ENCODE measurements at regions not wholly inside any gene's neighbourhood (a gene's known extent, or its start where the extent isn't known, plus 50 kb on each side); places are given as distances from the start of the nearest gene placed in this dataset.

GRCh38 chr3:87801409-87801808 lies 257.4 kb downstream of the CGGBP1 start:
- TF ChIP-seq ZNF274 (IDR thresholded peaks at IDR 0.05; ENCODE audit: low read depth, low read length) (no peak), SUZ12 (IDR thresholded peaks at IDR 0.05; ENCODE audit: extremely low read depth, insufficient read depth, insufficient read length) (no peak), YY1 (IDR thresholded peaks at IDR 0.05; ENCODE audit: insufficient read depth, insufficient read length) (no peak)

All from NT2/D1 (cell line).